Neural progenitor cell (in vitro differentiated cells): ENCODE measurements at regions not wholly inside any gene's neighbourhood (a gene's known extent, or its start where the extent isn't known, plus 50 kb on each side); places are given as distances from the start of the nearest gene placed in this dataset.

ENCODE experiments used
- DNase-seq: peaks from one replicate; pipeline ENCODE4 v3.0.0-alpha.2; 2016; ENCODE audit warnings: low spot score
- H2AFZ ChIP-seq: fragments of 200-600 bp; sonication (generic); replicated peaks from 2 replicates; pipeline ENCODE4 v1.6.1; 2016; ENCODE audit warnings: antibody characterized with exemption
- H3F3A ChIP-seq: fragments of 200-600 bp; sonication (generic); 2 replicates; pipeline ENCODE4 v1.6.1; 2016; ENCODE audit warnings: antibody characterized with exemption, low read depth
- H3K27ac ChIP-seq: fragments of 200-600 bp; sonication (generic); 2 replicates; pipeline ENCODE4 v1.5.1; 2016; ENCODE audit warnings: mild to moderate bottlenecking
- H3K27me3 ChIP-seq: fragments of 200-600 bp; sonication (generic); 2 replicates; pipeline ENCODE4 v1.6.1; 2016; ENCODE audit warnings: mild to moderate bottlenecking, moderate library complexity
- H3K36me3 ChIP-seq: fragments of 200-600 bp; sonication (generic); 2 replicates; pipeline ENCODE4 v1.5.1; 2016
- H3K4me1 ChIP-seq: fragments of 200-600 bp; sonication (generic); 2 replicates; pipeline ENCODE4 v1.6.1; 2016; ENCODE audit warnings: mixed run types
- H3K4me2 ChIP-seq: fragments of 200-600 bp; sonication (generic); 2 replicates; pipeline ENCODE4 v1.6.1; 2016
- H3K4me3 ChIP-seq: fragments of 200-600 bp; sonication (generic); 2 replicates; pipeline ENCODE4 v1.5.1; 2016
- H3K79me2 ChIP-seq: fragments of 200-600 bp; sonication (generic); 2 replicates; pipeline ENCODE4 v1.6.1; 2016; ENCODE audit warnings: low read depth
- H3K9ac ChIP-seq: fragments of 200-600 bp; sonication (generic); 2 replicates; pipeline ENCODE4 v1.6.1; 2016
- H3K9me3 ChIP-seq: fragments of 200-600 bp; sonication (generic); 2 replicates; pipeline ENCODE4 v1.5.1; 2016; ENCODE audit warnings: low read depth
- H4K20me1 ChIP-seq: fragments of 200-600 bp; sonication (generic); 2 replicates; pipeline ENCODE4 v1.6.1; 2016; ENCODE audit warnings: low read depth
- H3K27ac Mint-ChIP-seq: 3 replicates; pipeline ENCODE4 v1.8.0; 2021; ENCODE audit warnings: mixed read lengths
- H3K27me3 Mint-ChIP-seq: 2 replicates; pipeline ENCODE4 v1.8.0; 2022; ENCODE audit warnings: low read depth, mild to moderate bottlenecking, inconsistent platforms, moderate library complexity, mixed read lengths; ENCODE audit not compliant: insufficient read depth
- H3K36me3 Mint-ChIP-seq: 3 replicates; pipeline ENCODE4 v1.8.0; 2021; ENCODE audit warnings: mixed read lengths
- H3K4me1 Mint-ChIP-seq: 3 replicates; pipeline ENCODE4 v1.8.0; 2021; ENCODE audit warnings: mixed read lengths
- H3K4me3 Mint-ChIP-seq: 3 replicates; pipeline ENCODE4 v1.8.0; 2021; ENCODE audit warnings: mild to moderate bottlenecking, moderate library complexity, mixed read lengths
- H3K9me3 Mint-ChIP-seq: 3 replicates; pipeline ENCODE4 v1.8.0; 2020; ENCODE audit warnings: mixed read lengths
- CTCF ChIP-seq: fragments of 200-600 bp; sonication (generic); IDR thresholded peaks from 2 replicates; pipeline ENCODE4 v1.5.1; 2017; ENCODE audit warnings: antibody characterized with exemption, mild to moderate bottlenecking
- EZH2 ChIP-seq: fragments of 200-600 bp; sonication (generic); IDR thresholded peaks from 2 replicates; pipeline ENCODE4 v1.6.1; 2017; ENCODE audit warnings: antibody characterized with exemption, mild to moderate bottlenecking, moderate library complexity
- EZH2phosphoT487 ChIP-seq: fragments of 200-600 bp; sonication (generic); IDR thresholded peaks from 2 replicates; pipeline ENCODE4 v1.6.1; 2017; ENCODE audit warnings: antibody characterized with exemption

GRCh38 chr13:44661936-44662335, 85.8 kb upstream of the TSC22D1 start:
- TF ChIP-seq EZH2phosphoT487 (no peak), CTCF (no peak), EZH2 (no peak)
- Mint-ChIP-seq H3K27ac (no peak overlapping the region), H3K27me3 (peaks cover 2% of the 10 kb centered on the region), H3K9me3 (no peaks in the 10 kb centered on the region), H3K36me3 (no peaks in the 10 kb centered on the region), H3K4me3 (no peak overlapping the region), H3K4me1 (peaks cover 8% of the 10 kb centered on the region)
- Histone ChIP-seq H3K27me3 (no peaks in the 10 kb centered on the region), H3K27ac (no peak overlapping the region), H2AFZ (no peak overlapping the region), H3K4me1 (peaks cover 22% of the 10 kb centered on the region), H4K20me1 (no peaks in the 10 kb centered on the region), H3K9me3 (no peaks in the 10 kb centered on the region), H3K79me2 (no peaks in the 10 kb centered on the region), H3K4me3 (no peak overlapping the region), H3F3A (peaks cover 10% of the 10 kb centered on the region), H3K4me2 (no peak overlapping the region), H3K9ac (no peak overlapping the region), H3K36me3 (no peaks in the 10 kb centered on the region)
- no peak for DNase-seq

GRCh38 chr13:44660050-44660449, 83.9 kb upstream of the TSC22D1 start:
- Histone ChIP-seq H3K4me1 (peaks cover 17% of the 10 kb centered on the region), H4K20me1 (no peaks in the 10 kb centered on the region), H2AFZ (no peak overlapping the region), H3K36me3 (no peaks in the 10 kb centered on the region), H3K9me3 (no peaks in the 10 kb centered on the region), H3K4me2 (no peak overlapping the region), H3K27me3 (no peaks in the 10 kb centered on the region), H3F3A (peaks cover 10% of the 10 kb centered on the region), H3K79me2 (no peaks in the 10 kb centered on the region), H3K27ac (no peak overlapping the region), H3K9ac (no peak overlapping the region), H3K4me3 (no peak overlapping the region)
- Mint-ChIP-seq H3K36me3 (no peaks in the 10 kb centered on the region), H3K27ac (no peak overlapping the region), H3K9me3 (no peaks in the 10 kb centered on the region), H3K4me1 (peaks cover 8% of the 10 kb centered on the region), H3K4me3 (no peak overlapping the region), H3K27me3 (peaks cover 2% of the 10 kb centered on the region)
- no peak for DNase-seq
- TF ChIP-seq CTCF (no peak), EZH2 (no peak), EZH2phosphoT487 (no peak)

- Histone ChIP-seq H3K4me1 (peaks cover 10% of the 10 kb centered on the region), H3K27ac (no peak overlapping the region), H2AFZ (no peak overlapping the region), H3K9me3 (no peaks in the 10 kb centered on the region), H3K4me3 (no peak overlapping the region), H3K4me2 (no peak overlapping the region), H3F3A (no peaks in the 10 kb centered on the region), H3K9ac (no peak overlapping the region), H3K27me3 (no peaks in the 10 kb centered on the region), H3K79me2 (no peaks in the 10 kb centered on the region), H4K20me1 (no peaks in the 10 kb centered on the region), H3K36me3 (no peaks in the 10 kb centered on the region)
- no peak for DNase-seq
- H3K9me3 Mint-ChIP-seq, result peaks cover 3% of the 10 kb centered on the region
- TF ChIP-seq CTCF, result no peak
- no peak for TF ChIP-seq EZH2phosphoT487
- no peak for TF ChIP-seq EZH2
- H3K4me3 Mint-ChIP-seq, result no peak overlapping the region
- no peaks in the 10 kb centered on the region for H3K36me3 Mint-ChIP-seq
- H3K27me3 Mint-ChIP-seq, result peaks cover 7% of the 10 kb centered on the region
- peaks cover 18% of the 10 kb centered on the region for H3K4me1 Mint-ChIP-seq
- H3K27ac Mint-ChIP-seq, result no peak overlapping the region
Measured at GRCh38 chr13:44652962-44653660, 77.0 kb upstream of the TSC22D1 start.
